SJCRH30 (cell line): ENCODE measurements at regions not wholly inside any gene's neighbourhood (a gene's known extent, or its start where the extent isn't known, plus 50 kb on each side); places are given as distances from the start of the nearest gene placed in this dataset.
A peak's percentile ranks its signal among the peaks of the same experiment; 100 is the strongest.
"Not testable (repeated sequence)": the region's sequence is repeated elsewhere in the genome, so short reads cannot be mapped to it uniquely, and the experiment has no call there.

Experiments used
- DNase-seq, 2 experiments: peaks; one replicate each; pipeline ENCODE4 v3.0.0-alpha.2; 2015 to 2020
- H3K27ac ChIP-seq: fragments of 250-450 bp; sonication (Bioruptor Pico); 2 replicates; pipeline ENCODE4 v1.5.1; 2020; ENCODE audit warnings: mild to moderate bottlenecking, moderate library complexity
- H3K27me3 ChIP-seq: fragments of 250-450 bp; sonication (Bioruptor Pico); 2 replicates; pipeline ENCODE4 v1.5.1; 2020; ENCODE audit warnings: mild to moderate bottlenecking, moderate library complexity
- H3K36me3 ChIP-seq: fragments of 250-450 bp; sonication (Bioruptor Pico); 2 replicates; pipeline ENCODE4 v1.5.1; 2020; ENCODE audit warnings: mild to moderate bottlenecking, moderate library complexity
- H3K4me1 ChIP-seq: fragments of 250-450 bp; sonication (Bioruptor Pico); 2 replicates; pipeline ENCODE4 v1.5.1; 2020; ENCODE audit warnings: mild to moderate bottlenecking, moderate library complexity
- H3K4me3 ChIP-seq: fragments of 250-450 bp; sonication (Bioruptor Pico); 2 replicates; pipeline ENCODE4 v1.5.1; 2020; ENCODE audit warnings: mild to moderate bottlenecking, moderate library complexity
- H3K9me3 ChIP-seq: fragments of 250-450 bp; sonication (Bioruptor Pico); replicated peaks from 2 replicates; pipeline ENCODE4 v1.5.1; 2020; ENCODE audit warnings: mild to moderate bottlenecking, moderate library complexity

- not testable (repeated sequence) for DNase-seq, H3K27ac ChIP-seq, H3K4me1 ChIP-seq, H3K4me3 ChIP-seq, H3K36me3 ChIP-seq, H3K27me3 ChIP-seq, H3K9me3 ChIP-seq
Measured at GRCh38 chr7:76971201-76971600, 61.0 kb downstream of the SPDYE17 start.

DNA sequence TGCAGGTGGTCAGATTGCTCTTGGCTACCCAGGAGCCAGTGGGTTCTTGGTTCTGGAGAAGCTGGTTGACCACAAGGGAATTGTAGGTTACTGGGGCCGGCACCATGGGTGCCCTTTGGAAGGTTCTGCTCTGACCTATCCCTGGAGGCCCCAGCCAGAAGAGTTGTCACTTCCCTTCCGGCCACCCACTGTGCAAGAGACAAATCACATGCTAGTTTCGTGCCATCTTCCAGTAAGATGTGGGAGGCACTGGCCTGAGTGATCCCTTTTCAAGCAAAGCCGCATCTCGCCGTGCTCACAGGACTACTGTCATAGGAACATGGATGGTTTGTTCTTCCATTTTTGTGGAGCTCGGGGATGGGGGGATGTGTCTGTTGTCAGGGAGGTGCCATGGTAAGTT is 62.3 kb downstream of the SPDYE17 start:
- H3K4me1 ChIP-seq, H3K36me3 ChIP-seq, DNase-seq, H3K27ac ChIP-seq, H3K27me3 ChIP-seq, H3K4me3 ChIP-seq, H3K9me3 ChIP-seq: not testable (repeated sequence)

DNA sequence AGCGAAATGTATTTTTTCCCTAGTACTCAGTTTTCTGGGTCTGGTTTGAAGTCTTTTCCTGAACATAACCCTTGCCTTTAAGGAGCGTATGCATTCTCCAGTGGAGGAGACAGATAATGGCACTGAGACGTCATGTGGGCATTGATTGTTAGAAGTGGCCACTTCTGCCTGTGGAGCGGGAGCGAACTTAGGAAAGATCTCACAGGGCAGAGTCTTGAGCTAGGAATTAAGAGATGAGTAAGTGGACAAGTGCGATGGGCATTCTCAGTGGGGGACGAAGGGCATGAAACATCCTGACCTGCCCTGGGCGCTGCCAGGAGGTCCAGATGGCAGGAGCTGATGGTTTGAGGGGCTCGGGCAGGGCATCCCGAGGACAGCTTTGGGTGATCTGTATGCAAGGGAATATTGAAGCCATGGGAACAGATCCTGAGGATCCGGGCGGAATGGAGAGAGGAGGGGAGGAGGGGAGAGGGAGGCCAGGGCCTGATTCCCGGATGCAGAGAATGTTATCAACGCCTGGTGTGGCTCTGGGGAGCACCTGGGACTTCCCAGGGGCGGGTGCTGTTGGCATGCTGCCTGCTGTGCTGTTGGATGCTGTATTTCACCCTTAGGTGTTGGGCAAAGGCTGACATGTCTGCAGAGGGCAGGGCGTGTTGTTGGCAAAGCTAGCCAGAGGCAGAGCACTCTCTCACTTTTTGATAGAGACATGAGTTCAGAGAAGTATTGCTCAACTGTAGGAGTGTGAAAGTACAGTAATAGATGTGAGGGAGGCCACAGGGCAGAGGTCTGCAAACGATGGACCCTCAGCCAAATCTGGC is 66.2 kb downstream of the SPDYE17 start:
- H3K4me3 ChIP-seq, DNase-seq, H3K4me1 ChIP-seq, H3K27me3 ChIP-seq, H3K9me3 ChIP-seq, H3K36me3 ChIP-seq, H3K27ac ChIP-seq: not testable (repeated sequence)

DNA sequence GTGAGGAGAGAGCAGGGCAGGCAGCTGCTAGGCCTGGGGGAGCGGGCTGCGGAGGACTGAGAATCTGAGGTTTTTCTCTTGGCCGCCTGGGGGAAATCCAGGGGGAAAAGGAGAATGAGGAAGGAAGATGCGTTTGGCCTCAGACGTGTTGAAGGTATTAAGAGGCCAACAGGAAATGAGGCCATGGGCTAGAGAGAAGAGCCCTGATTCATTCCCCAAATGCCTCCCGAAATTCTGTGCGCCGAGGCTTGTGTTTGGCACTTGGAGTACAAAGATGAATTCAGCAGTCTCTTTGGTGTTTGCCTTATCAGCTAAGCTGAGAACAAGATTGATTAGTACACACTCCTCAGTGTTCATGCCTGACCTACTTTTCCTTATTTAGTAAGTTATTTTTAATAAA is 68.1 kb downstream of the SPDYE17 start:
- H3K9me3 ChIP-seq, H3K27me3 ChIP-seq, DNase-seq, H3K27ac ChIP-seq, H3K4me3 ChIP-seq, H3K4me1 ChIP-seq, H3K36me3 ChIP-seq: not testable (repeated sequence)

GRCh38 chr7:76963061-76963460 is 69.1 kb downstream of the SPDYE17 start:
- not testable (repeated sequence) for H3K36me3 ChIP-seq, H3K4me1 ChIP-seq, H3K9me3 ChIP-seq, DNase-seq, H3K27me3 ChIP-seq, H3K27ac ChIP-seq, H3K4me3 ChIP-seq

DNA sequence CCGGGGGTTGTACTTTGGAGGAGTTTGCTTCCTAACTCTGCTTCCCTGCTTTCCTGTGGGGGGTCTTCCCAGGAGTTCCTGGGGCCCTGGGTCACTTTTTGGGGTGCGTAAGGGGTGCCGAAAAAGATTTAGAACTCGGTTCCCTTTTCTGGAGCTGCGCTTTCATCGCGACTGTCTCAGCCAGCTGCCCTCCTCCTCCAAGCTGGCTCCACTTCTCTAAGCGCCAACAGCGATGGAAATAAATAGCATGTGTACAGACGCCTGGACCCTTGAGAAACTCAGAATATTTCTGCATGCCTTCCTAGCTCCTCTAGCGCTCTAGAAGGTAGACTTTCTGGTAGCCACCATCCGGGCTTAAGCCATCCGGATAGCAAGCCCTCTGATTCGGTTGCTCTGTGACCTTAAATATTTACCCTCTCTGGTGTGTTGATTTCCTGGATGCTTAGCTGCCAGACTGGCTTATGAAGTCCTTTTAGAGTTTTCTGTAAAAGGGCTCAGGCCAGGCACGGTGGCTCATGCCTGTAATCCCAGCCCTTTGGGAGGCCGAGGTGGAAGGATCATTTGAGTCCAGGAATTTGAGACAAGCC is 71.7 kb downstream of the SPDYE17 start:
- not testable (repeated sequence) for H3K4me1 ChIP-seq, H3K27ac ChIP-seq, H3K36me3 ChIP-seq, H3K9me3 ChIP-seq, H3K4me3 ChIP-seq, DNase-seq, H3K27me3 ChIP-seq

DNA sequence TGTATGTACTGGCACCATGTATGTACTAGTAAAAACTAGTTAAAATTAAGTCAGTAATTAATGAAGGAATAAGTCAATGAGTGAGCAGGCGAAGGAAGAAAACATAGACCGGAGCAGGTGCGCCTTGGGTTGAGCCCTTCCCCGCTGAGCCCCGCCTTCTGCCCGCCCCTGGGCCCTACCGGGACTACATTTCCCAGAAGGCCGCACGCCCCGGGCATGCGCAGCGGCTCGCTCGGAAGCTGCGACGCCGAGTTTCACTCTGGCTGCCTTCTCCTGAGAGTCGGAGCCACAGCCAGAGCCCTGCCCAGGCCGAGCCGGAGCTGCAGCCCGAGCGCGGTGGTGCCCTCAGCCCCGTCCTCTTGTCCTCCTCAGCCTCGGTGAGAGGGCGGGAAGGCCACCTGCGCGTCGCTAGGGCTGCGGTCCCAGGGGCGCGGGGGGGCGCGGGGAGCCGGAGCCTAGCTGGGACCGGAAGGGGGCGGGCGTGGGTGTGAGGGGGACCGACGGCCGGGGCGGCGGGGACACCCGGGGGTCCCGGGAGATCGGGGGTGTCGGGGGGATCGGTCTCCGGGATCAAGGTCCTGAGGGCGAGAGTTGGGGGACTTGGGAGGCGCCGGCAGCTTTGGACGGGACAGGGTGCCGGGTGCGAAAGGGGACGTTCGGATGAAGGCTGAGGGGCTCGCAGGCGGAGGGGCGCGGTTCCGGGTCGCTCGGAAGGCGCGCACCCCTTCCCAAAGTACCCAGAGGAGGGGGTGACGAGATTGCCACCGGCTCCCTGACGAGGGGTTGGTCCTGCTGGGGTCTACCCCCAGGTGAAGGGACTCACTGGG is 72.4 kb downstream of the SPDYE17 start:
- DNase-seq, H3K9me3 ChIP-seq, H3K27ac ChIP-seq, H3K27me3 ChIP-seq, H3K36me3 ChIP-seq, H3K4me3 ChIP-seq, H3K4me1 ChIP-seq: not testable (repeated sequence)

- not testable (repeated sequence) for H3K4me3 ChIP-seq, H3K27ac ChIP-seq, H3K9me3 ChIP-seq, H3K36me3 ChIP-seq, H3K27me3 ChIP-seq, H3K4me1 ChIP-seq, DNase-seq
Measured at GRCh38 chr7:76956531-76956930, 75.6 kb downstream of the SPDYE17 start.

- H3K27me3 ChIP-seq, H3K9me3 ChIP-seq, H3K4me1 ChIP-seq, H3K4me3 ChIP-seq, H3K36me3 ChIP-seq, H3K27ac ChIP-seq: not testable (repeated sequence)
- peak in 1 of 2 experiments; percentile 20 for DNase-seq
Measured at GRCh38 chr7:76955124-76955523, 77.0 kb downstream of the SPDYE17 start.

- not testable (repeated sequence) for DNase-seq, H3K4me1 ChIP-seq, H3K27ac ChIP-seq, H3K9me3 ChIP-seq, H3K27me3 ChIP-seq, H3K36me3 ChIP-seq, H3K4me3 ChIP-seq
Measured at GRCh38 chr7:76944603-76945002, 87.6 kb downstream of the SPDYE17 start.

DNA sequence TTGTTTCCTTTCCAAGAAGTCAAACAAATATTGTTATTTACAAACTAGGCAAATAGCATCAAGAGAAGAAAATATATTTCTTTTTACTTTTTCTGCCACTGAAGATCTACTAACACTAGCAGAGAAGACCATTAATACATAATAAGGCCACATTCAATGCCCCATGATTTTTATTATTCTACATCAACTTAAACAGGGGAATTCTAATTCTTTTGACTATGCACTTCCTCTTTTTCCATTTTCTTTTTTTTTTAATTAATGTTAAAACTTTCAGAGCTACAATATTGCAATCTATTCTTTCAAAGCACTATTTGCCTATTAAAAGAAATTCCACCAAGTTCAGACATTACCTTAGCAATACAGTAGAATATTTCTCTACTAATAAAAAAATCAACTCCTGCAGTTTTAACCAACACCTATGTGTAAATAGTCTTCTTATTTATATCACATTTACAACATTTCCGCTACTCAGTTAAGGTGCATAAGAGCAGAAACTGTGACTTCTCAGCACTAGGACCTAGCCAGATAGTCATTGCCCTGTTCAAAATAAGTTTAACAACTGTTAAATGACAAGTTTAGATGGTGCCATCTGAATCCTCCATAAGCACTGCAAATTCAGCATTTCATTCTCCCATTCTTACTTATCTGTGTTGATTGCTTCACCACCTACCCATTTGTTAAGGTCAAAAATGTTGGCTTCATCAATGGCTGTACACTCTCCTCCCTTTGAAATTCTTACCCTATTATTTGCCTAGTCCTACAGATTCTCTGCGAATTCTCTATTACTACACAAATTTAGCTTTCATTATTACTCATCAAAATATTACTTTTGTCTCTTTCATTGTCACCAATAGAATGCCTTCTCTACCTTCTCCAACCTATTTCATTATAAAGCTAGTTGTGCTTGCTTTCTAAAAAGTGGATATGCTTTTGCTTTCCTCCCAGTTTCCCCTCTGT is 90.1 kb downstream of the SPDYE17 start:
- H3K36me3 ChIP-seq, DNase-seq, H3K4me3 ChIP-seq, H3K4me1 ChIP-seq, H3K27ac ChIP-seq, H3K9me3 ChIP-seq, H3K27me3 ChIP-seq: not testable (repeated sequence)

- H3K4me3 ChIP-seq, DNase-seq, H3K4me1 ChIP-seq, H3K27me3 ChIP-seq, H3K36me3 ChIP-seq, H3K9me3 ChIP-seq, H3K27ac ChIP-seq: not testable (repeated sequence)
Measured at GRCh38 chr7:76937781-76938180, 94.4 kb downstream of the SPDYE17 start.

DNA sequence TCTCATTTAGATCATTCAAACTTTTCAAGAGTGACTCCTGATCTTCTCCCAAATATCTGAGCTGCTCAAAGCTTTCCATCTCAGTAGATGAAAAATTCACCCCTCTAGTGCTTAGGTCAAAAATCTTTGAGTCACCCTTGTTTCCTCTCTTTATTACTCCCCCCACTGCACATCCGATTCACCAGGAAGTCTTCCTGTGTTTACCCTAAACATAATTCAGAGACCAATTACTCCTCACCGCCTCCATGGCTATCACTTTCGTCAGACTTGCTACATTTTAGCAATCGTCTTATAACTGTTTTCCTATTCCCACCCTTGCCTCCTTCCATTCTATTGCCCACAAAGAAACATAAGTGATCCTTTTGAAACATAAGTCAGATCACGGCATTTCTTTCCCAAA is 94.8 kb downstream of the SPDYE17 start:
- not testable (repeated sequence) for H3K9me3 ChIP-seq, H3K27me3 ChIP-seq, H3K27ac ChIP-seq, H3K4me1 ChIP-seq, H3K36me3 ChIP-seq, H3K4me3 ChIP-seq, DNase-seq

DNA sequence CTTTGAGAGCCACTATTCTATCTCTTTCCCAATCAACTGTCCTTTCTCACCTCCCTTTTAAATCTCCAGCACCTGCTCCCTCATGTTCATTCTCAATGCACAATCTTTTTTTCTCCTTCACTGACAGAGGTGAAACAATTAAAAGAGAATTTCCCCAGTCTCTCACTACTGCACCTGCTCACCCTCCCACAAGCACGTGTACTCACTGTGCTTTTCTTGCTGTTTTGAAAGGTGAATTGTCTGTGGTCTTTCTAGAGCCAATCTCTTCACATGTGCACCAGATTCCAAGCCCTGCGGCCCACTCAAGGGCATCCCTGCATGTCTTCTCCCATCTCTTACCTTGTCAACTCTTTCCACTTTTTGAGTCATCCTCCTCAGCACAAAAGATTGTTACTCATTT is 95.8 kb downstream of the SPDYE17 start:
- DNase-seq, H3K27ac ChIP-seq, H3K9me3 ChIP-seq: not testable (repeated sequence)

DNA sequence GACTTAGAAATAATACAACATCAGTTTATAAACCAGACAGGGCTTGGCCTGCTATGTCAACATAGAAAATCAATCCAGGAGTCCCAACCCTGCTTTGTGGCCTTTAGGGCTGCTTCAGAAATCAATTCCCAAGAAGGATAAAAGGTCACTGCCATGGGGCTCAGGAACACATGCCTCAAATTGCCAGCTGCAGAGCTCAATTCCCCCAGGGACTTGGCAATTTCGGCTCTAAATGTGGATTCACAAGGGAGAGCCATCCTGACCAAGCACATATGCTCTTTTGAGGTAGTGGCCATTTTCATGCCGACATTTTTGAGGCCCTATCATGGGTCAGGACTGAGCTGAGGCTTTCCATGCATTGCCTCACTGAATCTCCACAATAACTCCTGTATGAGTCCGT is 97.5 kb downstream of the SPDYE17 start:
- not testable (repeated sequence) for H3K9me3 ChIP-seq, H3K4me3 ChIP-seq, H3K4me1 ChIP-seq, H3K27ac ChIP-seq, H3K27me3 ChIP-seq, H3K36me3 ChIP-seq
- DNase-seq: peak; percentile 21 to 31

More for the DNA sequence above, 95.8 kb downstream of the SPDYE17 start:
- not testable (repeated sequence) for H3K4me3 ChIP-seq, H3K27me3 ChIP-seq, H3K36me3 ChIP-seq, H3K4me1 ChIP-seq
